ENCODE measurements at regions not wholly inside any gene's neighbourhood (a gene's known extent, or its start where the extent isn't known, plus 50 kb on each side); places are given as distances from the start of the nearest gene placed in this dataset.
"Not testable (repeated sequence)": the region's sequence is repeated elsewhere in the genome, so short reads cannot be mapped to it uniquely, and the experiment has no call there.

GRCh38 chr3:88863196-88863595 is 244.2 kb upstream of the EPHA3 start:
- DNase-seq (ENCODE audit: insufficient read length, low spot score) (no peak), FAIRE-seq (no peak)
- no peak for TF ChIP-seq CTCF (IDR thresholded peaks at IDR 0.05; ENCODE audit: insufficient read depth, missing control alignments)

DNA sequence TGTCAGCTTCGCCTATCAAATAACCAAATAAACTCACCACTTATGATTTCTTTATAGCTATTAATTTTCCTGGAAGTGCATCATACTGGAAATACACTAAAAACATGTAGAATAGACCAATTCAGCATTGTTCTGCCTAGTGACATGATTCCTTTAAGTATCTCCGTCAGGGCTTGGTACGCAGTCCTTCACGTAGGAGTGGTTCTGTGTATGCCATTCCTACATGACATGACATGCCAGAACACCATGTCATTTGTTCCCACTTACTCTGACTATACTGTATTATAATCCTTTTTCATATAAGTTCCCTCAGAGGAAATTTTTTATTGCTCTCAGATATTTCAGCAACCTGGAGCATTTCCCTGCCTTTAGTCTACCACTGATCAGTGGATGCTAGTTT is 230.7 kb upstream of the EPHA3 start:
- no peak for DNase-seq (ENCODE audit: insufficient read length, low spot score)
- no peak for FAIRE-seq
- no peak for TF ChIP-seq CTCF (IDR thresholded peaks at IDR 0.05; ENCODE audit: insufficient read depth, missing control alignments)

GRCh38 chr3:88879905-88880304 is 227.5 kb upstream of the EPHA3 start:
- TF ChIP-seq CTCF (IDR thresholded peaks at IDR 0.05; ENCODE audit: insufficient read depth, missing control alignments), result no peak
- no peak for FAIRE-seq
- DNase-seq (ENCODE audit: insufficient read length, low spot score), result no peak

GRCh38 chr3:88882121-88882520 is 225.3 kb upstream of the EPHA3 start:
- TF ChIP-seq CTCF (IDR thresholded peaks at IDR 0.05; ENCODE audit: insufficient read depth, missing control alignments), result no peak
- FAIRE-seq (no peak), DNase-seq (ENCODE audit: insufficient read length, low spot score) (no peak)

DNA sequence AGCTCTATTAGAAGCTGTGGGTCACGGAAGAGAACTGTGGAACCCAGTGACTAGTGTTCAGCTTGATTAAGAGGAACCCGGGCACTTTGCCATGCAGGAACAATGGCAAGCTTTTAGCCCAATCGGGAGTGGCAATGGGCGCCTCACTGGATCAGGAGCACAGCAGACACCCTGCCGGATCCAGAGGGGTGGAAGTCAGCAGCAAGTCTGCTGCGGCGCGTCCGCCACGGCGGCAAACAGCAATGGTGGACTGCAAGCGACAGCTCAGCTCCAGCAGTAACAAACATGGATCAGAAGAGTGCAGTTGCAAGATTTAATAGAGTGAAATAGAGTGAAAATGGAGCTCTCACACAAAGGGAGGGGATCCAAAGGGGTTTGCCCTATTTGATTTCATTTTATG is 220.8 kb upstream of the EPHA3 start:
- not testable (repeated sequence) for FAIRE-seq; DNase-seq (ENCODE audit: insufficient read length, low spot score)

GRCh38 chr3:88896026-88896425 is 211.4 kb upstream of the EPHA3 start:
- no peak for DNase-seq (ENCODE audit: insufficient read length, low spot score)
- FAIRE-seq, result no peak
- TF ChIP-seq CTCF (IDR thresholded peaks at IDR 0.05; ENCODE audit: insufficient read depth, missing control alignments), result no peak

DNA sequence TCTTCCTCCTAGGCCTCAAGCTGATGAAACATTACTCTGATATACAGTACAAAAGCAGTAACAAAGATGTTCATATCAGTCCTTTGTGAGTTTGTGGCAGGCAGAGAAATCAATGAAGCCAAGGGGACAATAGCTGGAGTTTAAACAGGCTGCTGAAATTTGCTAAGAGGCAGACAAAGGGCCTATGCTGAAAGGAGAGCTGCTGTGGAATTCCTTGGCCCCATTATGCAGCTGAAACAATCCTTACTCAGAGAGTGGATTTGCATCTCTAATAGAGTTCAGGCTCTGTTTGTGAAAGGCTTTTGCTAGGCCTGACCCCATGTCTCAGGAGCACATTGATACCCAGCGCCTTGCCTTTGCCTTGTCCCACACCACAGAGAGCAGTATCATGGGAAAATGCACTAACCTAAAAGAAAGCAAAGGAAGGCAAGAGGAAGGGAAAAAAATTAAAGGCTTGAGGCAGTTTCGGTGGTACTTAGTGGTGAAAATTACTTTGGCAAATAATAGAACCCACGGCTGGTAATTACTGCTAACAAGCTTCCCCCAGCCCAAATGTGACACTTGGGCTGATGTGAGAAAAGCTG is 195.0 kb upstream of the EPHA3 start:
- no peak for TF ChIP-seq CTCF (IDR thresholded peaks at IDR 0.05; ENCODE audit: insufficient read depth, missing control alignments)
- no peak for FAIRE-seq
- DNase-seq (ENCODE audit: insufficient read length, low spot score), result no peak

DNA sequence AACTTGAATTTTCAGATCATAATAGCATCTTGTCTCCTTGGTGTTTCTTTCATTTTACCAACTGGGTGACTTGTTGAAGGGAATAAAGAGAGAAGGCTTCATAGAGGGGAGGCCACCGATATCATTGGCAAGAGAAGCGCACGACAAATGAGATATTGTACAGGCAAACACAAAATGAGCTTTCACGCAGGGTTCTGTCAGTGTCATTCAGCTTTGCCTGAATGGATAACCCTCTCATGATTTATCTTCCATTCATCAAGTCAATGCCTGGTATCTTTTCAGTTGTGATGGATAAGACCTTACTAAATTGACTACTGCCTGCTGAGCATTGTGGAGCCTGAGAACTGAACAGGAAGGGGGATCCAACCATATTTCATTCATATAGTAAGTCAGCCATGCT is 188.6 kb upstream of the EPHA3 start:
- FAIRE-seq (no peak), DNase-seq (ENCODE audit: insufficient read length, low spot score) (no peak)
- TF ChIP-seq CTCF (IDR thresholded peaks at IDR 0.05; ENCODE audit: insufficient read depth, missing control alignments), result no peak

Data from D721Med (cell line).